Activated CD4-positive, alpha-beta T cell treated with anti-CD3 and anti-CD28 coated beads for 48 hours (primary cell): ENCODE measurements at regions not wholly inside any gene's neighbourhood (a gene's known extent, or its start where the extent isn't known, plus 50 kb on each side); places are given as distances from the start of the nearest gene placed in this dataset.
"Not testable (repeated sequence)": the region's sequence is repeated elsewhere in the genome, so short reads cannot be mapped to it uniquely, and the experiment has no call there.

Experiments
- DNase-seq: peaks from one replicate; pipeline ENCODE4 v3.0.0-alpha.2; 2020

DNA sequence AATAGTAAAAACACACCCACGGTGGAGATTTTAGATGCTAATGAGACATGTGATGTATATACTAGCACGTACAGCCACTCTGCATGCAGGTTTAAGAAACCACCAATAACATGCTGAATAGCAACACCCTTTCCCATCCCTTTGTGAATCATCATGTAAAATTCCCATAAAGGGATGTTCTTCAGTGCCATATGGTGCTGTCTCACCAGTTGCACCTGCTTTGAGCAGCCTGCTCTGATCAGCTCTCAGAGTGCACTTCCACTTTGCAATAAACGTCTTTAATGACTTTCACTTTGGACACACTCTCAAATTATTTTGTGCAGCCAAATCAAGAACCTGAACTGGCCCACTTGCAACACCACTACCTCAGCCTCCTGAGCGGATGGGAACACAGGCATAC lies 615.0 kb downstream of the ANKRD7 start:
- DNase-seq = no peak

DNA sequence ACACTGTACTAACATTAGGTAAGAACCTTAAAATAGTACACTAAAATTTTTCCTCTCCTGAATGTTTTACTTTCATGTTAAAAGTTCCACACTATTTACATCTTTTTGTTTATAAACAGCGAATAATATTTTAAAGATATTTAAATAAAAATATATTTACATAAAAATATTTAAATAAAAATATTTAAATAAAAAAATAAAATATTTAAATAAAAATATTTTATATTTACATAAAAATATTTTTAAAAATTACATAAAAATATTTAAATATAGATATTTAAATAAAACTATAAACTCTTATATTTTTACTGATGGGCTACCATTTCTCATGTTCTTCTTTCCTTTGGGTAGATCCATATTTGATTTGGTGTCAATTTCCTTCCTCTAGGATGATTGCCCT lies 619.0 kb downstream of the ANKRD7 start:
- DNase-seq = no peak

DNA sequence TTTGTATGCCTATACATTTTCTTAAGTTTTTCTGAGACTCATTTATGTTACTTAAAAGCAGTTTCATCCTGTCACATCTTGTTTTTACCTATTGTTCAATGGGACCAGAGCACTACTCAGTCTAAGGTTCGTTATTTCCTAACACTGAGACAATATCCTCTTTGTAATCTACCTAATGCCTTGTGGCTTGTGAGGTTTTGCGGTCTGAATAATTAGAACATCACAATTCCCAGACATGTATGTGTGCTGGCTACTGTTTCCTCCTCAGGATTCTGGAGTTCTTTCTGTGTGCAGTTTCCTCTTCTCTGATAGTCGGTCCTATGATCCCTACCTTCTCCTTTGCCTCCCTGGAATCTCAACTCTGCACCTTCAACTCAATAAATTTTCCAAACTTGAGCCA lies 620.2 kb downstream of the ANKRD7 start:
- DNase-seq = no peak

DNA sequence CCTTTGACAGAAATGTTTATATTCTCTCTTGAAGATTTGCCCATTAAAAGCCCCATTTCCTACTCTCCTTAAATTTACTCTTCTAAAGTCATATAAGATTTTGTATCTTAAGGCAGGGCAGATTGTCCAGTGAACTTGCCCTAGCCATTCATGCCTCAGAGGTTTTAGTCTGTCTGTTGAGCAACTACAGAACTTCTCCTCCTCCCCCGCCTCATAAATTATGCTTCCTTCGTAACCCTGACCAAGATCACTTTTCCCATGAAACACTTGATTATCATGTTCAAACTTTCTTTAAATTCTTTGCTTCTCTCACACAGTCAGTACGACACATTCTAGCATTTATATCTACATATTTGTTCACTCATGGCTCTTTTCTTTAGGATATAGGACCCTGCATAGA lies 621.3 kb downstream of the ANKRD7 start:
- no peak for DNase-seq

DNA sequence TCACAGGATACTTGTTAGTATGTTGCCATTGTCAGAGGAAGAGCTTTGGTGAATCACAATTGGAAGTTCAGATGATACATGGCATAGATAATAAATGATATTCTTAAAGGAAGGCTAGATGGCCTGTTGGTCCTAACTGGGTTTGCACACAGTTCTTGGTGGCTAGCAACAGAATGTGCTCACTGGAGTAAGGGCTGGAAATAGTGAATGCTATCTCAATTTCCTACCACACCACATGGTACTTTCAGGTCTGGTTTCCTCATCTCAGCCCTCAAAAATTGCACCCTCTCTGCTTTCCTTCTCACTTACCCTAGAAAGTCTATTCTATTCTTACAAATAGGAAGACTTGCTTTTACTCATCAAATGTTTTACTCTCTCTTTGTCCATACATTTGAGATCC lies 622.5 kb downstream of the ANKRD7 start:
- no peak for DNase-seq

DNA sequence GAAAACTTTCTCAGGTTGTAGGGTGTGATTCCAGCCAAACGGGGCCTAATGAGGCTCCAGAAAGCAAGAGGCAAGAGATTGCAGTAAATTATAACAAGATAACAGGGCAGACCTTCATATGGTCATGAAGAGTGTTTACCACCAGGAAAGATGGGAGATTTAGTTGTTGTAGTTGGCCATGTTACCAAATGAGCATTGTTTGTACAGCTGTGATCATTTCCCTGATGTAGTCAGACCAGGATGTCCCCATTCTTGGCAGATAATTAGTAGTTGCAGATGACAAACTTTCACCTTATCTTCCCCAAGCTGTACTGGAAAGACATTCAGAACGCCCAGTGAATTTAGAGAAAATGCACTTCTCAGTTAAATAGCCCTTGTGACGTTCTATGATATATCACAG lies 630.8 kb downstream of the ANKRD7 start:
- no peak for DNase-seq

DNA sequence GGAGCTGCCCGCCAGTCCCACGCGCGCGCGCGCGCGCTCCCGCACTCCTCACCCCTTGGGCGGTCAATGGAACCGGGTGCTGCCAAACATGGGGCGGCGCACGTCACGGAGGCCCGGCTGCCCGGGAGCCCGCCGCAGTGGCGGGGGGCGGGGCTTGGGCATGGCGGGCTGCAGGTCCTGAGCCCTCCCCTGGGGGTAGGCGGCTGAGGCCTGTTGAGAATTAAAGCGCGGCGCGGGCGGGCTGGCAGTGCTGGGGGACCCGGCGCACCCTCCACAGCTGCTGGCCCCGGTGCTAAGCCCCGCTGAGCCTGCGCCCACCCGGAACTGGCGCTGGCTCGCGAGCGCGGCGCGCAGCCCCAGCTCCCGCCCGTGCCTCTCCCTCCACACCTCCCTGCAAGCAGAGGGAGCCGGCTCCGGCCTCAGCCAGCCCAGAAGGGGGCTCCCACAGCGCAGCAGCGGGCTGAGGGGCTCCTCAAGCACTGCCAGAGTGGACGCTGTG lies 634.2 kb downstream of the ANKRD7 start:
- no peak for DNase-seq

DNA sequence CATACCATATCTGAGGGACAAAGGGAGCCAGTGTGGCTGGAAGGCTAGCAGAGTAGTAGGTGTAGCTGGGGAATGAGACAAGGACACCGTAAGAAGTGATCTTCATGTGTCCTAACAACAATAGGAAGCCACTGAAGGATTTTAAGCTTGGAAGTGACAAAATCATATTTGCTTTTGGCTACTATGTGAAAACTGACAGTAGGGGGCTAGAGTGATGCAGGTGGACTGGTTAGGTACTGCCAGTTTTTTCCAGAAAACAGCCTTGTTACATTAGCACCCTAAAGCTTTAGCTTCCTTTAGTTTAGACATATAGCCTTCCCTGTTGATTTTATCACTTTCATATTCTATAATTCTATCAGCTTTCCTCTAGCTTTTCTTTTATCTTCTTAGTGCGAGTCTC lies 637.1 kb downstream of the ANKRD7 start:
- no peak for DNase-seq

DNA sequence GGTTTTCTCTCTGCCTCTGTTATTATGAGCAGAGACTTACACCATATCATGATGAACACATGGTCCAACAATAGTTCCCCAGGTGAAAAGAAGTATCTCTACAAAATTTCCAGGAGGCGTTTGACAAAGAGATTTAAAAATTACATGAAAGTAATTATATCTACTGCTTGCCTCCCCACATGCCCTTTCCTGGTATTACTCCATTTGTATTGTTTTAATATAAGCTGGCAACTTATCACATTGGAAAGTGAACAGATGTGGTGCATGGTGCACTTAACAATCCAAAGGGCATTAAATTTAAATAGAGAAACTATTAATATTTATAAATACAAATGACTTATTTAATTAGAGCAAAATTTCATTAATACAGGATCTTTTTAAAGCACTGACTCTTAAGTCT lies 638.2 kb downstream of the ANKRD7 start:
- DNase-seq = no peak

DNA sequence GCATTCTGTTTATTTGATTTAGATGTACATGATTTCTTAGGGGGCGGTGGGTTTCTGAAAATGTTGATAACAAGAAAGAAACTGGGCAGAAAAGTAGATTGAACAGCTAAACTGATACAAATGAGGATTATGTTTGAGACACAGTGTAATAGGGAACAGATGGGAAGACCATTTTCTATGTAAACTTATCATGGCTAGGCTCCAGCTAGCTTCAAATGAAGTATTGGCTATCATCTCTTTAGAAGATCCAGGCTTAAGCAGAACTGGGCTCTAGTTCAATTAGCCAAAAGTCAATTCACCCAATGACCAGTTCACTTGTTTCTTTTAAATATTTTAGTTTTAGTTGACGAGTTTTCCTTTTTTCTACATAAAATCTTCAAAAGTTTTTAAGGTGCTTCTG lies 639.5 kb downstream of the ANKRD7 start:
- DNase-seq = no peak

DNA sequence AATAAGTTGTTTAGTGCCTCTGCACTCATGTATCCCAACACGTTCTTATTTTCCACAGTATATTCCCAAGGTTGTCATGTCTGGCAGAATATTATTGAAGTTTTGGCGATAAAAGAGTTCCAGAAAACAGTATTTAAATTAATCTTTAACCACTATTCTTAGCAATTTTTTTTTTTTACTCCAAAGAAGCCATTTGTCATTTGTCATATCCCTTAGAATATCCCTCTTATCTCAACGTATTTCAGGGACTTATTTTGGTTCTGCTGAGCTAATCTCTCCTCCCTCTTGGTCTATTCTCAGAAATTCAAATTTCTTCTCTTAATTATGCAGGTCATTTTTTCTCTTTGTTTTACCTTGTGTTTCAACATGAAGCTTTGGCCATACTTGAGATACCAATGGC lies 643.4 kb downstream of the ANKRD7 start:
- no peak for DNase-seq

DNA sequence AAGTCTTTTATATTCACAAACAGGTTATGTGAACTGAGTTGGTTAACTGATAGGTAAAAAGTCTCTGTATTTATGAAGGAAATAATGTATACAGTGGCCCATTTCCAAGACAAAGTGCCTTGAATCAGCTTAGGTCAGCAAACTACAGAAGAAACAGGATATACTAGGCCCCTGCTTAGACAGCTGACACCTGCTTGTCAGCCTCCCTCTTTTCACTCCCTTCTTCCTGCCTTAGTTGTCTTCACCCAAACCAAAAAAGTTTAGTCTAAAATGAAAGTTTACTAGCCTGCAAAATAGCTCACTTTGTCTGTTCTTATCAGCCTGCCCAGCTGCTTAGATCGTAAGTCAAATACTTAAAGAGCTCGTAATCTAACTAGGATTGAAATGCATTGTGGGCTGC lies 644.6 kb downstream of the ANKRD7 start:
- DNase-seq = not testable (repeated sequence)

DNA sequence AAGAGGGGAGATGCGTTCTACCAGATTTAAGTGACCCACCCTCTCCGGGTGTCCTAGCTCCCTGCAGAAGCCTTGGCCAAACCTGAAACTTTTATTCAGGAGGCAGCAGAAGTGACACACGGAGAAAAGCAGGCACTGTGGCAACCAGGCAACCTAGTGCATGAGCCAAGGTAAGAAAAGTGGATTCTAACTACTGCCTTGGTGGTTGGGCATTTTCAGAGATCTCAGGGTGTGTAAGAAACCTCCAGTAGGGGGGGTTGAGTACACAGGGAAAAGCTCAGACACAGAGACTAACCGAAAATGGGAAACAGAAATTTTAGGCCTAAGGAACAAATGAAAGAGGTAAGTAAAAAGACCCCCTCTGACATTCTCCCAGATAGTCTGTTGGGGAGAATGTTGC lies 645.7 kb downstream of the ANKRD7 start:
- DNase-seq = no peak

DNA sequence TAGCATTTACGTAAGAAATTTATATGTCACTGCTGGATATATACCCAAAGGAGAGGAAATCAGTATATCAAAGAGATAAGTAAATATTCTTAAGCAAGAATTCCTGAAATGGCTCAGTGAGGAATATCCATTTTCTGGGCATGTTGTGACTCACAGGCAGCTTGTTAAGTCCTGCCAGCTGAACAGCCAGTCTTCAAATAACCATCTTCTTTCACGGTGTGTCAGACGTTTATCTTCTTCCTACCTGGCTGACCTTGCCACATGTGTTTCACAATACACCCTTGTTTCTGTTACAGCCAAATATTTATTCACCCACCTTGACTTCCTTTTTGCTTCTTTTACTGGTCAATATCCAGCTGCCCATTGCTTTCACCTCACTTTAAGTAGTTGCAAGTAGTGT lies 648.1 kb downstream of the ANKRD7 start:
- no peak for DNase-seq

DNA sequence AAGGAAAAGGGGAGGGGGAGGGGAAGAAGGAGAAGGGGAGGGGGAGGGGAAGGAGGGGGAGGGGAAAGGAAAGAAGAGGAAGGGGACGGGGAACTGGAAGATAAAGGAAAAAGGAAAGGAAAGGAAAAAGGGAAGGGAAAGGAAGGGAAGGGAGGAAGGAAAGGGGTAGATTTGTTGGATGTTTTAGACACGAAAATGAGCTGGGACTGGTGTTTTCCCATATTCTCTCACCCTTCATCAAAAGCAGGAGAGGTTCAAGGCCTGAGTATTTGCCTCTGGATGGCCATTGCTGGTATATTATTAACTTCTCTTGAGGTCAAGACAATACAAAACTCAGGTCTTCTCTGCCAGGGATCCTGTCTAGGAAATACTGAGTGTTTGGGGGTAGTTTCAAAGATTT lies 652.7 kb downstream of the ANKRD7 start:
- DNase-seq = no peak

DNA sequence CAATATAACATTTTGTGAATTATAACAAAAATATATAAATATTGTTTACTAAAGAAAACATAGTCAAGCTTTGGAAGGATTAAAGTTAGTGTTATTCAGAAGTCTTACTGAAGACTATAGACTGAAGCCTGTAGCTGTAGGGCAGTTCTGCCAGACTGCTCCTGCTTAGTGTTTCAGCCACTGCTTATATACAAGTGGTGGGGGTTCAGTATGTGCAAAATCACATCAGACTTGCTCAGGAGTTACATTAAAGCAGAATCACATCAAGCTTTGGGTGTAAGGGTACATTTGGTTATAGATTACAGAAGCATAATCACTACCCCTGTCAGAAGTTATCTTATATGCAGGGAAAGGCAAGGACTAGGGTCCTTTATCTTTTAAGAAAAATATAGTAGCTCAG lies 653.8 kb downstream of the ANKRD7 start:
- DNase-seq = no peak

DNA sequence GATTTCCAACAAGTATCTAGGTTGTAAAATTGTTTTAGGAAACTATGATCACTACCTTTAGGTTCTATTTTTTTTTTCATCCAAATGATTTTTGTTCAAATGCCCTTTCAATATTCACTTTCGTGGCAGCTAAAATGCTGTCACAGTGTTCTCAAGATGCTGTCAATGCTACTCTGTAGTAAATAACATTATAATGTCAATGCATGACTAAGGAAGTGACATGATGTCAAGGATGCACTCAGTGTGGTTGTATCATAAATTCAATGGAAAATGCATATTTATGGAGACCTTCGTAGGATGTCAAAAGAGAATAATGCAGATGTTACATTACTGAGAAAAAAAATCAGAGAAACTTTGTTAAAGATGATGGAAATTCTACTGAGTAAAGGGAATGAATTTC lies 673.8 kb downstream of the ANKRD7 start:
- no peak for DNase-seq

DNA sequence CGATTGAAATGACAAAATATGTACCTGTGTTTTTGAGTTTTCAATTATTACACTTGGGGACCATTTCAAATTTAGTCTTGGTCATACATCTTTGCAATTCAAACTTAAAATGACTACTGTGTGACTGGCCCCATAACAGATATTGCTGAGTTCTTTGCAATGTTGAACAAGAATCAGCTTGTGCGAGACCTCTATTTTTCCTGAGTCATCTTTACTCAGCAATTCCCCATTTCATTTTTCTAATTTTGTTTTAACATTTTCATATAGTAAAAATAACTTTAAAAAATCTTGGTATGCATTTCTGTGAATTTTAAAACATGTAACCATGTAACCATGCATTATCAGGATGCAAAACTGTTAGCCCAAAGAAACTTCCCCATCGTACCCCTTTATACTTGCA lies 678.1 kb downstream of the ANKRD7 start:
- DNase-seq = no peak

DNA sequence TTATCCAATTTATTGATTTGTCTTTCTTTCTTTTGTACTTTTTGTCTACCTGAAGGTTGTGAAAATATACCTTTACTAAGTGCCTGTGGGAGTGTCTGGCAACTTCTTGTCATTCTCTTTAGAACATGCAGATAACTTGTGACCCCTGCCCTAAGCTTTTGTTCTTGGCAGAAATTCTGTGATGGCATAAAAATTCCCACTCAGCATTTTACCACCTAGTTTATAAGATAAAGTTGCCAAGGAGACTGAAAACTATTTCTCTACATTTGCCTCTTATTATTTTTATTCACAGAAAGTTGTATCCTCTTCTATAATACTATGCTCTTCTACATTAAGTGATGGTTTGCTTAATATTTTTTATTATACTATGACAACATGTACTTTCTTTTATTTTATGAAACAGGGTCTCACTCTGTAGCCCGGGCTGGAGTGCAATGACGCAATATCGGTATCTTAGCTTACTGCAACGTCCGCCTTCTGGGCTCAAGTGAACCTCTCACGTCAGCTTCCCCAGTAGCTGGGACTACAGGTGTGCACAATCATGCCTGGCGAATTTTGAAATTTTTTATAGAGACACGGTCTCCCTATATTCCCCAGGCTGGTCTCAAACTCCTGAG lies 683.5 kb downstream of the ANKRD7 start:
- no peak for DNase-seq

DNA sequence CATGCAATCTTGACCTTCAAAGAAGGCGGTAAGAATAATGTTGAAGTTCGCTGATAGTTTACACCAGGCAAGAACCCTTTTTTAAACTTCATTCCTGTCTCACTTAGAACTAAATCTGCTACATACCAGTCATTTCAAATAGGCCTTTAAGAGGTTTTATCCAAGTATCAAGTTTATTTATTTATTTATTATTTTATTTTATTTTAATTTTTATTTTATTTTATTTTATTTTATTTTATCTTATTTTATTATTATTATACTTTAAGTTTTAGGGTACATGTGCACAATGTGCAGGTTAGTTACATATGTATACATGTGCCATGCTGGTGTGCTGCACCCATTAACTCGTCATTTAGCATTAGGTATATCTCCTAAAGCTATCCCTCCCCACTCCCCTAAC lies 691.6 kb downstream of the ANKRD7 start:
- not testable (repeated sequence) for DNase-seq

DNA sequence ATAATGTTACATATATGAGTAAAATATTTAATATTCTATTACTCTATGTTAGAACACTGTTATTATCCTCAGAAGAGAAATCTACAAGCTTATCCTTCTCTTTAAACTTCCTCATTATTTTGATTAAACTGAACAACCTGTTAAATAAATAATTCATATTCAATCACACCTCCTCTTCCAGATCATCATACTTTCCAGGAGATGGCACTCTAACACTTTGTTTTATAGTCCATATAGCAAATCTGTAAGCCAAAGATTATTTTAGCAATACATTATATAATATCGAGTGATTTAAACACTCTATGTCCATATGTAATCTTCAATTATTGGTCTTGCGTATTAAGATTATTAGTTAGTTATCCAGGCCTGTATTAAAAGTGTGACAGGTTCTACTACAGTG lies 694.1 kb downstream of the ANKRD7 start:
- DNase-seq = no peak

DNA sequence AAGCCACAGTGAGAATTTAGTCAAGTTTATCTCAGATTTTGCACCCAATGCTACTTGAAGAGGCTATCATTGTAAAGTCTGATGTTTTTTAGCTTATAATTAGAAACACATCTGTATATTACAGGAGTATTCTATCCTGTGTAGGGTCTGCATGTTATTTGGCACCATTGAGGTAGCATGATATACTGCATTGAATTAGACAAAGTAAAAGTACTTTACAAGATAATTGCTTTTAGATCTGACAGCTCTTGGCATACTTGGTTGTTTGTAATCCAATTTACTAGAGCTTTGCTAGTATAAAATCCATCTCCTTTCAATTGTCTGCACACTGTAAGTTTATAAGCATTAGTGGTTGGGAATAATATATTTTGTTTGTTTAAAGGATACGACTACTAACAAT lies 714.3 kb downstream of the ANKRD7 start:
- DNase-seq = no peak

DNA sequence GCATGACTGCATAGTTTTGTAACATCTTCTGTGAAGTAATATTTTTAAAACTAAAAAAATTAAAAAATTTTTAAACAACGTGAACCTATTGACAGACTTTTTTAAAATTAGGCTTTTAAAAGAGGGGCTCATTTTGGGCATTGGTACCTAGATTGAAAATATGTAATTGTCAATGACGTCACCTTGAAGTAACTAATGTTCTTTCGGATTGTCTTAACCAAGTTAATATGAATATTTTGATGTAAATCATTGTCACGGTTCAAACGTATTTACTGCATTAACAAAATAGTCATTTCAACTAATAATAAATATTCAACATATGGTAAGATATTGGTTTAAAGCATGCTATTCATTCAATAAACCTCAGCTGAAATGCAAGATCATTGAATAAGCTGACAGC lies 719.8 kb downstream of the ANKRD7 start:
- no peak for DNase-seq

DNA sequence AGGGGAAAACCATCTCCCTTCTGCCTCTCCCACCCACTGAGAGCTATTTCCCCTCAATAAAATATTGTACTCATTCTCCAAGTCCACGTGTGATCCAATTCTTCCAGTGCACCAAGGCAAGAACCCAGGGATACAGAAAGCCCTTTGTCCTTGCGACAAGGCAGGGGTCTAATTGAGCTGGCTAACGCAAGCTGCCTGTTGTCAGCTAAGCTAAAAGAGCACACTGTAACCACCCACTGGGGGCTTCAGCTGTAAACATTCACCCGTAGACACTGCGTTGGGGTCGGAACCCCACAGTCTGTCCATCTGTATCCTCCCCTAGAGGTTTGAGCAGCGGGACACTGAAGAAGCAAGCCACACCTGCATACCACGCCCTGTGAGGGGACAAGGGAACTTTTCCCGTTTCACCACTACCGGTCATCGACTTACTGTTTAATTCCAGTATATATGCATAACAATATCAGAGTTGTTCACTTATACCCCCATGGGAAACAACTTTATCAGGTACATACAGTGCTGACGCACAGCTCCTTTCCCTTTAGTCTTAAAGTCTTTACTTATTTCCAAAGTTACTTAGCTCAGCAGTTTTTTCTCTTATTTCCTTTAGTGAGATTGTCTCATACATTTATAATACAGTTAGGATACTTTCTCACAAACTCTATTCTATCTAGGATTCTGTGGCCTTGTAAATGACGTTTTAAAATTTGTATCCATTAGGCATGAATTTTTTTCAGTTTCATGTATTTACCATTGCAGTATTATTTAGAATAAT lies 721.6 kb downstream of the ANKRD7 start:
- DNase-seq = no peak

DNA sequence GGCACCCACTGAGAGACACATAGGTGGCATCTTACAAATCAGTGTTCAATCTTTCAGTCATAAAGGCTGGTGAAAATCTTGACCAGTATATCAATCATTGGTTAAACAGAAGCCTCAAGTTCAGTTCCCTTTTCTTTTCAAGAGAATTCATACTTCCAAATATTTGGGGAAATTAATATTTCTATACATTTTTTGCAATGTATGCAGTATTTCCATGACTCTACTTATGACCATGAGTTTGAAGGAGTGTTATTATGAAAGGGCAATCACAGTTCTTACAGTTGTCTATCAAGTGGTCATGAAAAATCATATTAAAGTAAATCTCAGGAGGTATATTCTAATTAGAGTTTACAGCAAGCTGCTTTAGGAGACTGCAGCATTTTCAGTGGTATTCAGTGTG lies 724.0 kb downstream of the ANKRD7 start:
- no peak for DNase-seq
